GM12892 (cell line): ENCODE measurements at regions not wholly inside any gene's neighbourhood (a gene's known extent, or its start where the extent isn't known, plus 50 kb on each side); places are given as distances from the start of the nearest gene placed in this dataset.

Experiments
- DNase-seq: peaks from one replicate; pipeline ENCODE4 v3.0.0; 2011; ENCODE audit not compliant: insufficient read length
- FAIRE-seq: peaks from 2 replicates; lab custom pipeline; 2011; peaks lifted over from hg19 to GRCh38; lab: Jason Lieb, UNC
- POLR2A ChIP-seq: IDR thresholded peaks from 2 replicates; pipeline ENCODE4 v1.6.1; 2011; ENCODE audit warnings: low read depth, low read length, control low read depth
- POLR2AphosphoS5 ChIP-seq: IDR thresholded peaks from 2 replicates; pipeline ENCODE4 v1.6.1; 2011; ENCODE audit warnings: low read depth, low read length, control low read depth
- TAF1 ChIP-seq: IDR thresholded peaks from 2 replicates; pipeline ENCODE4 v1.6.1; 2011; ENCODE audit warnings: low read depth, mild to moderate bottlenecking, control low read depth, low read length, borderline replicate concordance

DNA sequence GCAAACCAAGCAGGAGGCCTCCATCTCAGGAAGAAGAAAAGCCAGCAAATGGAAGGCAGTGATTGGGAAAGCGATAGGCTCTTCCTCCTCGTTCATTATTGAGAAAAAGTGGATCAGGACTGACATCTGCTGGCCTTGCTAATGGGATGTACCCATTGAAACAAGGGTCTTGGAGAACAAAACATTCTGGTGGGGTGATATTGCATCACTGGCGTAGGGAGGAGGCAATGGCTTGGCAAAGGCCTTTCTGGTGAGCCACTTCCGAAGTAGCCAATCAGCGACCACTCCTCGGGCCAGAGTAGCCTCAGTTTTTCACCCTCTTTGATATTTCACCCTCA is 86.7 kb upstream of the NFIB start:
- no peak for DNase-seq
- TF ChIP-seq POLR2A (no peak), TAF1 (no peak), POLR2AphosphoS5 (no peak)
- no peak for FAIRE-seq

- DNase-seq (no peak), FAIRE-seq (no peak)
These were observed 86.1 kb upstream of the NFIB start for GRCh38 chr9:14399756-14400657.

GRCh38 chr9:14398473-14398872 is 84.5 kb upstream of the NFIB start:
- TF ChIP-seq POLR2A, result no peak
- no peak for TF ChIP-seq POLR2AphosphoS5
- no peak for FAIRE-seq
- DNase-seq, result no peak

More at GRCh38 chr9:14399756-14400657, 86.1 kb upstream of the NFIB start:
- TF ChIP-seq POLR2A, result no peak
- no peak for TF ChIP-seq POLR2AphosphoS5
- no peak for TF ChIP-seq TAF1

DNA sequence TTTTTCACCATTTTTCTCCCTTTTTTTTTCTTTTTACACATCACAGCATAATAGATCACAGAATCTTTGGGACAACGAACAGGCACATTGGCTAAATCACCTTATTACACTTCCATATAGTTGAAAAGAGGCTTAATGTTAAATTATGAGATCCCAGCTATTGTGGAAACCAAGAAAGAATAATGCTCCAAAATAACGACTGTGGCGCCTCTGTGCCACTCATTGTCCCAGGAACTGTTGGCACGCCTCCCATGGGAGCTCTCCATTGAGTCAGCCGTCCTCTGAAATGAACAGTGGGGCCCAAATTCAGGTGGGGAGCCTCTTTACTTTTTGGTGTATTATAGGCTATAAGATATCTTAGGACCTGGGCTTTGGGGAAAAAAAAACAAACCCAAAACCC is 82.2 kb upstream of the NFIB start:
- TF ChIP-seq POLR2A, result no peak
- no peak for TF ChIP-seq POLR2AphosphoS5
- TF ChIP-seq TAF1, result no peak
- DNase-seq (no peak), FAIRE-seq (no peak)

DNA sequence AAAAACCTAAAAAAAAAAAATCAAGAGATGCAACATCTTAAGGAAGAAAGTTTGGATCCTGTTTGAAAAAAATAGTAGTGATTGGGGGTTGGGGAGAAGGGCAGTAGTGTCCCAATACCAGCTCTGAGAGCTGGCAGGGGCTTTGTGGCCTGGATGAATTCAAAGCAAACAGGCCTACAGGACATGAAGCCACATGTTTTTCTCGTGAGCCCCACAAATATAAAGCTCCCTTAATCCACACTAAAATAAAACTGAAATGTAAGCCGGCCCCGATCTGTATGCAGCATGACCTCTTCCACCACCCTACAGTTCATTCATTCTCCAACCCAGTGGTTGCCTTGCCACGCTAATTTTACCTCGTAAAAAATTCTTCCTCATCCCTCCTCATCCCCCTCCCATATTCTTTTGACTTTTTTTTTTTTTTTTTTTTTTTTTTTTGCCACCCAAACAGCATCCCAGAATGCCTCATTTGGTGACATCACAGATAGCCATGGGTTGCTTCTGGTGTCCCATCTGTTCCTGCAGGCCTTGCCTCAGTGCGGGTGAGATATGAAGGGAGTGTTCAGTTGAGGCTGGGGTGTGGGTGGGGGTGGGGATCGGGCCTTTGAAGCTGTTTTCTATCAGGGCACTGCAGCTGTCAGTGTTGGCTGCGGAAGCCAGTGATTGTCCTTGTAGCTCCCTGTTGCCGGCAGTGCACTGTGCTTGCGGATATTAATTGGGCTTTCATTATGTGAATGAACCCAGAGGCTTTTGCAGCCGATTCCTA is 81.6 kb upstream of the NFIB start:
- DNase-seq, result no peak
- FAIRE-seq, result no peak
- TF ChIP-seq POLR2A, result no peak
- TF ChIP-seq POLR2AphosphoS5, result no peak
- TF ChIP-seq TAF1, result no peak

DNA sequence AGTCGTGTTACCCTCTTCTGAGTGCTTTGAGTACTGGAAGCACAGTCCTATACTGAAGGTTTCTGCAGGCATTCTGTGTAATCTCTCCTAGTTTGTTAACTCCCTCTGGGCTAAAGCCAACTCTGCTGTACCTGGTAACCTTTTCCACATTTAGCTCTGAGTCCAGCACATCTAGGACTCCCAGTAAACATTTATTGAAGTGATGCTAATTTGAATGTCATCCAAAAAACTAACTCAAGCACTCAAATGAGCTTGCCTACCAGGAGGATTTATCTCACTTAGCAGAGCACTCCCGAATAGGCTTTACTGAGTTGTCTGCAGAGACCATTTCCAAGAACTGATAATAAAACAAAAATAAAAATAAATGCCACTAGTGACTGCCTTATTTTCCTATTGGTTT is 79.5 kb upstream of the NFIB start:
- FAIRE-seq (no peak), DNase-seq (no peak)
- no peak for TF ChIP-seq POLR2AphosphoS5
- no peak for TF ChIP-seq POLR2A
- no peak for TF ChIP-seq TAF1

DNA sequence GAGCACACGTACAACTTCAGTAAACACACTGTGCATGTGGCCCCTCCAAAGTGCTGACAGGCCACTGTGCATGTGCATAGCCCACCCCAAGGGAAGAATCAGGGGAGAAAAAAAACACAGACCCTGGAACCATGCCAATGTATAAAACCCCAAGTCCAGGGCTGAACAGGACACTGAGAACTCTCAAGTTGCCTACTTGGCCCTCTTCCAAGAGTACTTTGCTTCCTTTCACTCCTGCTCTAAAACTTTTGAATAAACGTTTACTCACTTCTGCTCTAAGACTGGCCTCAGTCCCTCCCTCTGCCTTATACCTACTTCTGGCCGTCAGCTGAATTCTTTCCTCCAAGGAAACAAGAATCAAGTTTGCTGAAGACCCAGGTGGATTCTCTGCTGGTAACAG is 77.7 kb upstream of the NFIB start:
- TF ChIP-seq POLR2AphosphoS5, result no peak
- TF ChIP-seq POLR2A, result no peak
- TF ChIP-seq TAF1, result no peak
- no peak for DNase-seq
- no peak for FAIRE-seq

DNA sequence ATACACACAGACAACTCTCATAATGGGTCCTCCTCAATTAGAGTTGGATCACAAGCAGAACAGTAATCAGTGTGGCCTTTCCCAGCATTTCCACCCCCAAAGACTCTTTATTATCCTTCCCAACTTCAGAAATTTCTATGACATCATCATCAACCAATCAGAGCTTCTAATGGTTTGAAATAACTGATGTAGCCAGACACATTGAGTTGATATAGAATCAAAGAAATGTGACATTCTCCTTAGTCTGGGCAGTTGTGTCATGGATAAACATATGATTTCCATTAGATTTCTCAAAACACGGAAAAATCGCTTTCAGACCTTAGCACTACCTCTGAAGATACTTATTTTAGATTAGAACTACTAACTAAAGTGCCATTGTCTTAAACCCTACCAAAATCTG is 75.7 kb upstream of the NFIB start:
- no peak for FAIRE-seq
- DNase-seq, result no peak
- no peak for TF ChIP-seq TAF1
- TF ChIP-seq POLR2AphosphoS5, result no peak
- TF ChIP-seq POLR2A, result no peak

DNA sequence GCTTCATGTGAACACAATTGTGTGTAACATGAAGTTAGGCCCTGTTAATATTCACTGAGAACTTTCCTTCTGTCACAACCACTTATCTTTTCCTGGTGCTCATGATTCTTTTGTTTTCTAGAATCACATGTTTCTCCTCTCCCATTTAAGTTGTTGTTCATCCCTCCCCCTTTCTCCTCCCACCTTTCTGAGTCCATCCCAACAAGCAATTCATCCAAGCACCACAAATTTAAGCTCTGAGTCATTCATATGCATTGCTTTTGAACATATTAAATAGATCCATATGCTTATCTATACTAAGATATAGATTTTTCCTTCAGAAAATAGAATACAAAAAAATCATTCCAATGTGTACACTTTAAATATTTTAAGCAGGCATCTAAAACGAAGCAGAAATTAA is 75.2 kb upstream of the NFIB start:
- TF ChIP-seq POLR2AphosphoS5, result no peak
- no peak for TF ChIP-seq TAF1
- no peak for TF ChIP-seq POLR2A
- FAIRE-seq, result no peak

DNA sequence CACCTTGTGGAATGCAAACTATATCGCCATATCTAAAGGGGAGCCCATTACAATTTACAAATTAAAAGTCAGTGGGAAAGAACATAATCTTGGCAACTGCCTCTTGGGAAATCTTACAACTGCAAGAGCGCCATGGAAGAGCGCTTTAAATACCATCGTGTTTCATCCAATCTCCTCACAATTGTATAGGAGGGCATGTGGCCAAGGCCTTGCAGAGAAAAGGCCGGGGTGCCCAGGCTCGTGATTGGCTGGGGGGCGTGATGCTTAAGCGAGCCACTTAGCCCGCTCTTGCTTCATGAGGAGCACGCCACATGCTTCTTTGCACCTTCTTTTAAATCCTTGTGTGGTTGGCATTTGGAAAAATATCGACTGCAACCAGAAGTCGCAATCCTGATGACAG is 69.8 kb upstream of the NFIB start:
- FAIRE-seq (no peak), DNase-seq (no peak)
- TF ChIP-seq TAF1, result no peak
- TF ChIP-seq POLR2AphosphoS5, result no peak
- TF ChIP-seq POLR2A, result no peak

More for the DNA sequence above, 75.2 kb upstream of the NFIB start:
- DNase-seq, result no peak

GRCh38 chr9:14383294-14383693 is 69.4 kb upstream of the NFIB start:
- no peak for TF ChIP-seq POLR2A
- TF ChIP-seq POLR2AphosphoS5, result no peak
- TF ChIP-seq TAF1, result no peak
- DNase-seq (no peak), FAIRE-seq (no peak)

- no peak for FAIRE-seq
- TF ChIP-seq POLR2AphosphoS5 (no peak), TAF1 (no peak), POLR2A (no peak)
- DNase-seq, result no peak
These were observed 66.3 kb upstream of the NFIB start for GRCh38 chr9:14380061-14380836.
